GM12891 (cell line): ENCODE measurements at regions not wholly inside any gene's neighbourhood (a gene's known extent, or its start where the extent isn't known, plus 50 kb on each side); places are given as distances from the start of the nearest gene placed in this dataset.

Experiments
- POLR2A ChIP-seq: IDR thresholded peaks from 2 replicates; pipeline ENCODE4 v1.6.1; 2011; ENCODE audit warnings: low read depth, low read length, control low read depth
- POLR2AphosphoS5 ChIP-seq: IDR thresholded peaks from 2 replicates; pipeline ENCODE4 v1.6.1; 2011; ENCODE audit warnings: low read depth, low read length, control low read depth
- SPI1 ChIP-seq: IDR thresholded peaks from 2 replicates; pipeline ENCODE4 v1.6.1; 2011; ENCODE audit warnings: low read depth, low read length, control low read depth
- TAF1 ChIP-seq: IDR thresholded peaks from 2 replicates; pipeline ENCODE4 v1.6.1; 2011; ENCODE audit warnings: low read depth, low read length, control low read depth

DNA sequence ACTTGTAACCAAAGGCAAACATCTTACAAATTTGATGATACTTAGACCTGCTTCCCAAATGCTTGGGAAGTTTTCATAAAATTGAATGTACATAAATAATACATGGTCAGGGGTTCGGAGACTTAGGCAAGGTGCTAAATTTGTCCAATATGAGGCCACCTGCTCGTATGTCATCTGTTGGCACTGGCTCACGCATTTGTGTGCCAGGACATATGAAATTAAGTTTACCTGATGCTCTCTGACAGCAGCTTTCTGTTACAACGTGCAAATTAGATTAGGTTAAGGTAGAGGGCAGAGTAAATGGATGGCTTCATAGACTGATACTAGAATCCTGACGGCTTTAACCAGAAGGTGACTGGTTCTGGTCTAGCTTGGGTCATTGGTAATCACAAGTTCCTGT lies 970.3 kb upstream of the RBFOX1 start:
- TF ChIP-seq POLR2AphosphoS5: no peak
- no peak for TF ChIP-seq TAF1
- no peak for TF ChIP-seq POLR2A
- TF ChIP-seq SPI1: no peak
